T-helper 1 cell treated with Interleukin-12 subunit alpha and Interleukin-12 subunit beta and Interleukin-4 antibody, amounts not matched to agents 30 μg/mL and 1 μg/mL, for 36 hours (primary cell): ENCODE measurements at regions not wholly inside any gene's neighbourhood (a gene's known extent, or its start where the extent isn't known, plus 50 kb on each side); places are given as distances from the start of the nearest gene placed in this dataset.
"Not testable (repeated sequence)": the region's sequence is repeated elsewhere in the genome, so short reads cannot be mapped to it uniquely, and the experiment has no call there.

Source experiments
- H3K27ac Mint-ChIP-seq: one replicate; pipeline ENCODE4 v1.8.0; 2021; ENCODE audit warnings: mild to moderate bottlenecking, mixed read lengths
- H3K27me3 Mint-ChIP-seq: one replicate; pipeline ENCODE4 v1.8.0; 2021; ENCODE audit warnings: low read depth, mixed read lengths
- H3K36me3 Mint-ChIP-seq: one replicate; pipeline ENCODE4 v1.8.0; 2021; ENCODE audit warnings: low read depth, mixed read lengths
- H3K4me1 Mint-ChIP-seq: one replicate; pipeline ENCODE4 v1.8.0; 2021; ENCODE audit warnings: low read depth, mixed read lengths
- H3K4me3 Mint-ChIP-seq: one replicate; pipeline ENCODE4 v1.8.0; 2021; ENCODE audit warnings: mild to moderate bottlenecking, moderate library complexity, mixed read lengths
- H3K9me3 Mint-ChIP-seq: one replicate; pipeline ENCODE4 v1.8.0; 2021; ENCODE audit warnings: mixed read lengths

- H3K4me3 Mint-ChIP-seq: no peak overlapping the region
- peaks cover 5% of the 10 kb centered on the region for H3K4me1 Mint-ChIP-seq
- peaks cover 4% of the 10 kb centered on the region for H3K9me3 Mint-ChIP-seq
- no peak overlapping the region for H3K27ac Mint-ChIP-seq
- H3K27me3 Mint-ChIP-seq: peaks cover 6% of the 10 kb centered on the region
- H3K36me3 Mint-ChIP-seq: no peaks in the 10 kb centered on the region
Measured at GRCh38 chr2:176944998-176945397, 267.6 kb upstream of the HNRNPA3 start.

GRCh38 chr2:176947754-176948153 is 264.8 kb upstream of the HNRNPA3 start:
- H3K27ac Mint-ChIP-seq: no peak overlapping the region
- H3K27me3 Mint-ChIP-seq: peaks cover 10% of the 10 kb centered on the region
- no peaks in the 10 kb centered on the region for H3K36me3 Mint-ChIP-seq
- H3K9me3 Mint-ChIP-seq: peaks cover 9% of the 10 kb centered on the region
- H3K4me3 Mint-ChIP-seq: no peak overlapping the region
- no peaks in the 10 kb centered on the region for H3K4me1 Mint-ChIP-seq

- peaks cover 24% of the 10 kb centered on the region for H3K27me3 Mint-ChIP-seq
- not testable (repeated sequence) for H3K9me3 Mint-ChIP-seq, H3K4me3 Mint-ChIP-seq, H3K36me3 Mint-ChIP-seq, H3K4me1 Mint-ChIP-seq, H3K27ac Mint-ChIP-seq
Measured at GRCh38 chr2:176951218-176951617, 261.4 kb upstream of the HNRNPA3 start.

GRCh38 chr2:176956791-176957190 is 255.8 kb upstream of the HNRNPA3 start:
- Mint-ChIP-seq H3K9me3 (no peaks in the 10 kb centered on the region), H3K36me3 (no peaks in the 10 kb centered on the region), H3K27me3 (peaks cover 66% of the 10 kb centered on the region), H3K4me1 (no peaks in the 10 kb centered on the region), H3K4me3 (no peak overlapping the region), H3K27ac (no peak overlapping the region)

GRCh38 chr2:176959614-176960013 is 253.0 kb upstream of the HNRNPA3 start:
- H3K36me3 Mint-ChIP-seq: no peaks in the 10 kb centered on the region
- no peak overlapping the region for H3K27ac Mint-ChIP-seq
- H3K9me3 Mint-ChIP-seq: no peaks in the 10 kb centered on the region
- H3K4me3 Mint-ChIP-seq: no peak overlapping the region
- H3K27me3 Mint-ChIP-seq: peaks cover 79% of the 10 kb centered on the region
- no peaks in the 10 kb centered on the region for H3K4me1 Mint-ChIP-seq

GRCh38 chr2:176960061-176960460 is 252.5 kb upstream of the HNRNPA3 start:
- H3K4me3 Mint-ChIP-seq: no peak overlapping the region
- H3K9me3 Mint-ChIP-seq: no peaks in the 10 kb centered on the region
- no peak overlapping the region for H3K27ac Mint-ChIP-seq
- peaks cover 78% of the 10 kb centered on the region for H3K27me3 Mint-ChIP-seq
- no peaks in the 10 kb centered on the region for H3K36me3 Mint-ChIP-seq
- H3K4me1 Mint-ChIP-seq: no peaks in the 10 kb centered on the region

GRCh38 chr2:176960736-176961520 is 251.7 kb upstream of the HNRNPA3 start:
- Mint-ChIP-seq H3K9me3 (no peaks in the 10 kb centered on the region), H3K27me3 (peaks cover 78% of the 10 kb centered on the region), H3K27ac (no peak overlapping the region), H3K36me3 (no peaks in the 10 kb centered on the region), H3K4me1 (no peaks in the 10 kb centered on the region), H3K4me3 (no peak overlapping the region)

- Mint-ChIP-seq H3K27ac (no peak overlapping the region), H3K36me3 (no peaks in the 10 kb centered on the region), H3K27me3 (peaks cover 74% of the 10 kb centered on the region), H3K4me1 (no peaks in the 10 kb centered on the region), H3K9me3 (no peaks in the 10 kb centered on the region), H3K4me3 (no peak overlapping the region)
Measured at GRCh38 chr2:176961775-176962619, 250.6 kb upstream of the HNRNPA3 start.

- Mint-ChIP-seq H3K36me3 (no peaks in the 10 kb centered on the region), H3K27me3 (peaks cover 67% of the 10 kb centered on the region), H3K4me1 (no peaks in the 10 kb centered on the region), H3K9me3 (no peaks in the 10 kb centered on the region), H3K4me3 (no peak overlapping the region), H3K27ac (no peak overlapping the region)
Measured at GRCh38 chr2:176963568-176964287, 248.9 kb upstream of the HNRNPA3 start.

- Mint-ChIP-seq H3K4me1 (no peaks in the 10 kb centered on the region), H3K9me3 (no peaks in the 10 kb centered on the region), H3K36me3 (no peaks in the 10 kb centered on the region), H3K4me3 (no peak overlapping the region), H3K27ac (no peak overlapping the region), H3K27me3 (peaks cover 43% of the 10 kb centered on the region)
Measured at GRCh38 chr2:176967911-176968450, 244.6 kb upstream of the HNRNPA3 start.

GRCh38 chr2:176969642-176970359 is 242.8 kb upstream of the HNRNPA3 start:
- Mint-ChIP-seq H3K27me3 (peaks cover 48% of the 10 kb centered on the region), H3K9me3 (no peaks in the 10 kb centered on the region), H3K4me1 (no peaks in the 10 kb centered on the region), H3K4me3 (no peak overlapping the region), H3K36me3 (no peaks in the 10 kb centered on the region), H3K27ac (no peak overlapping the region)

GRCh38 chr2:176976736-176977685 is 235.6 kb upstream of the HNRNPA3 start:
- Mint-ChIP-seq H3K27me3 (peaks cover 38% of the 10 kb centered on the region), H3K4me3 (no peak overlapping the region), H3K36me3 (no peaks in the 10 kb centered on the region), H3K9me3 (no peaks in the 10 kb centered on the region), H3K27ac (no peak overlapping the region), H3K4me1 (no peaks in the 10 kb centered on the region)

GRCh38 chr2:176978921-176979320 is 233.7 kb upstream of the HNRNPA3 start:
- Mint-ChIP-seq H3K36me3 (no peaks in the 10 kb centered on the region), H3K9me3 (no peaks in the 10 kb centered on the region), H3K27me3 (peaks cover 27% of the 10 kb centered on the region), H3K4me3 (no peak overlapping the region), H3K27ac (no peak overlapping the region), H3K4me1 (no peaks in the 10 kb centered on the region)
